ENCODE measurements at regions not wholly inside any gene's neighbourhood (a gene's known extent, or its start where the extent isn't known, plus 50 kb on each side); places are given as distances from the start of the nearest gene placed in this dataset.

- ChIA-PET CTCF (no interaction called here), POLR2A (no interaction called here)
Measured at GRCh38 chr2:149789549-149789948, 202.0 kb upstream of the MMADHC start.

GRCh38 chr2:149787206-149787605 lies 199.6 kb upstream of the MMADHC start:
- no peak for DNase-seq
- peaks cover 0 to 3% (median 0%) of the 10 kb centered on the region in 5 experiments for H3K9me3 ChIP-seq (ENCODE audit: control extremely low read depth in 1 of 5, control insufficient read depth in 4 of 5, insufficient read depth in 2 of 5, low read depth in 1 of 5, low read length in 4 of 5)
- H3K27me3 ChIP-seq (replicated peaks in 2 of 5; ENCODE audit: control insufficient read depth in 4 of 5, insufficient read depth in 5 of 5, low read length in 4 of 5), result no peaks in the 10 kb centered on the region
- 89% methylated on average over 1 of the region's 1 CpG for WGBS (ENCODE audit: insufficient coverage)
- no peak overlapping the region for H3K27ac ChIP-seq (ENCODE audit: insufficient read depth in 1 of 2, low read depth in 1 of 2, low read length in 2 of 2, poor library complexity in 1 of 2, severe bottlenecking in 2 of 2)
- H3K4me1 ChIP-seq (ENCODE audit: control extremely low read depth in 1 of 4, control insufficient read depth in 4 of 4, insufficient read depth in 4 of 4, low read length in 3 of 4), result no peaks in the 10 kb centered on the region
- ChIA-PET CTCF (no interaction called here), POLR2A (no interaction called here)
- H3K36me3 ChIP-seq (ENCODE audit: control insufficient read depth in 4 of 4, insufficient read depth in 4 of 4, low read length in 3 of 4), result no peaks in the 10 kb centered on the region
- no peak overlapping the region for H3K4me3 ChIP-seq (ENCODE audit: control insufficient read depth in 1 of 7, extremely low read depth in 1 of 7, insufficient read depth in 4 of 7, low read depth in 2 of 7, low read length in 6 of 7)

More at GRCh38 chr2:149789549-149789948, 202.0 kb upstream of the MMADHC start:
- no peaks in the 10 kb centered on the region for H3K27me3 ChIP-seq (replicated peaks in 2 of 5; ENCODE audit: control insufficient read depth in 4 of 5, insufficient read depth in 5 of 5, low read length in 4 of 5)
- H3K36me3 ChIP-seq (ENCODE audit: control insufficient read depth in 4 of 4, insufficient read depth in 4 of 4, low read length in 3 of 4), result no peaks in the 10 kb centered on the region
- H3K27ac ChIP-seq (ENCODE audit: insufficient read depth in 1 of 2, low read depth in 1 of 2, low read length in 2 of 2, poor library complexity in 1 of 2, severe bottlenecking in 2 of 2), result no peak overlapping the region
- no peak overlapping the region for H3K4me3 ChIP-seq (ENCODE audit: control insufficient read depth in 1 of 7, extremely low read depth in 1 of 7, insufficient read depth in 4 of 7, low read depth in 2 of 7, low read length in 6 of 7)
- WGBS (ENCODE audit: insufficient coverage), result 100% methylated on average over 2 of the region's 3 CpGs
- H3K4me1 ChIP-seq (ENCODE audit: control extremely low read depth in 1 of 4, control insufficient read depth in 4 of 4, insufficient read depth in 4 of 4, low read length in 3 of 4), result no peaks in the 10 kb centered on the region
- peaks cover 0 to 3% (median 0%) of the 10 kb centered on the region in 5 experiments for H3K9me3 ChIP-seq (ENCODE audit: control extremely low read depth in 1 of 5, control insufficient read depth in 4 of 5, insufficient read depth in 2 of 5, low read depth in 1 of 5, low read length in 4 of 5)
- no peak for DNase-seq

- no peak overlapping the region for H3K4me3 ChIP-seq (ENCODE audit: control insufficient read depth in 1 of 7, extremely low read depth in 1 of 7, insufficient read depth in 4 of 7, low read depth in 2 of 7, low read length in 6 of 7)
- no peak overlapping the region for H3K27ac ChIP-seq (ENCODE audit: insufficient read depth in 1 of 2, low read depth in 1 of 2, low read length in 2 of 2, poor library complexity in 1 of 2, severe bottlenecking in 2 of 2)
- DNase-seq, result no peak
- no peaks in the 10 kb centered on the region for H3K36me3 ChIP-seq (ENCODE audit: control insufficient read depth in 4 of 4, insufficient read depth in 4 of 4, low read length in 3 of 4)
- ChIA-PET CTCF (no interaction called here), POLR2A (no interaction called here)
- H3K27me3 ChIP-seq (replicated peaks in 2 of 5; ENCODE audit: control insufficient read depth in 4 of 5, insufficient read depth in 5 of 5, low read length in 4 of 5), result peaks cover 0 to 2% (median 0%) of the 10 kb centered on the region in 5 experiments
- peaks cover 0 to 3% (median 0%) of the 10 kb centered on the region in 5 experiments for H3K9me3 ChIP-seq (ENCODE audit: control extremely low read depth in 1 of 5, control insufficient read depth in 4 of 5, insufficient read depth in 2 of 5, low read depth in 1 of 5, low read length in 4 of 5)
- 100% methylated on average over 1 of the region's 1 CpG for WGBS (ENCODE audit: insufficient coverage)
- no peaks in the 10 kb centered on the region for H3K4me1 ChIP-seq (ENCODE audit: control extremely low read depth in 1 of 4, control insufficient read depth in 4 of 4, insufficient read depth in 4 of 4, low read length in 3 of 4)
Measured at GRCh38 chr2:149783284-149783683, 195.7 kb upstream of the MMADHC start.

GRCh38 chr2:149782572-149782971 lies 195.0 kb upstream of the MMADHC start:
- ChIA-PET CTCF (no interaction called here), POLR2A (no interaction called here)
- H3K27ac ChIP-seq (ENCODE audit: insufficient read depth in 1 of 2, low read depth in 1 of 2, low read length in 2 of 2, poor library complexity in 1 of 2, severe bottlenecking in 2 of 2), result no peak overlapping the region
- DNase-seq, result no peak
- no peaks in the 10 kb centered on the region for H3K4me1 ChIP-seq (ENCODE audit: control extremely low read depth in 1 of 4, control insufficient read depth in 4 of 4, insufficient read depth in 4 of 4, low read length in 3 of 4)
- H3K4me3 ChIP-seq (ENCODE audit: control insufficient read depth in 1 of 7, extremely low read depth in 1 of 7, insufficient read depth in 4 of 7, low read depth in 2 of 7, low read length in 6 of 7), result no peak overlapping the region
- H3K36me3 ChIP-seq (ENCODE audit: control insufficient read depth in 4 of 4, insufficient read depth in 4 of 4, low read length in 3 of 4), result no peaks in the 10 kb centered on the region
- H3K9me3 ChIP-seq (ENCODE audit: control extremely low read depth in 1 of 5, control insufficient read depth in 4 of 5, insufficient read depth in 2 of 5, low read depth in 1 of 5, low read length in 4 of 5), result peaks cover 0 to under 1% (median 0%) of the 10 kb centered on the region in 5 experiments
- 100% methylated on average over 1 of the region's 1 CpG for WGBS (ENCODE audit: insufficient coverage)
- peaks cover 0 to 2% (median 0%) of the 10 kb centered on the region in 5 experiments for H3K27me3 ChIP-seq (replicated peaks in 2 of 5; ENCODE audit: control insufficient read depth in 4 of 5, insufficient read depth in 5 of 5, low read length in 4 of 5)

- H3K4me3 ChIP-seq (ENCODE audit: control insufficient read depth in 1 of 7, extremely low read depth in 1 of 7, insufficient read depth in 4 of 7, low read depth in 2 of 7, low read length in 6 of 7), result no peak overlapping the region
- H3K27ac ChIP-seq (ENCODE audit: insufficient read depth in 1 of 2, low read depth in 1 of 2, low read length in 2 of 2, poor library complexity in 1 of 2, severe bottlenecking in 2 of 2), result no peak overlapping the region
- CTCF ChIA-PET, result no interaction called here
- WGBS (ENCODE audit: insufficient coverage), result 89% methylated on average over 1 of the region's 1 CpG
- H3K9me3 ChIP-seq (ENCODE audit: control extremely low read depth in 1 of 5, control insufficient read depth in 4 of 5, insufficient read depth in 2 of 5, low read depth in 1 of 5, low read length in 4 of 5), result no peaks in the 10 kb centered on the region
- POLR2A ChIA-PET, result no interaction called here
- no peaks in the 10 kb centered on the region for H3K4me1 ChIP-seq (ENCODE audit: control extremely low read depth in 1 of 4, control insufficient read depth in 4 of 4, insufficient read depth in 4 of 4, low read length in 3 of 4)
- H3K36me3 ChIP-seq (ENCODE audit: control insufficient read depth in 4 of 4, insufficient read depth in 4 of 4, low read length in 3 of 4), result no peaks in the 10 kb centered on the region
- no peak for DNase-seq
- H3K27me3 ChIP-seq (replicated peaks in 2 of 5; ENCODE audit: control insufficient read depth in 4 of 5, insufficient read depth in 5 of 5, low read length in 4 of 5), result peaks cover 0 to 2% (median 0%) of the 10 kb centered on the region in 5 experiments
Measured at GRCh38 chr2:149781263-149781808, 193.8 kb upstream of the MMADHC start.

GRCh38 chr2:149773006-149773405 lies 185.4 kb upstream of the MMADHC start:
- Histone ChIP-seq H3K36me3 (ENCODE audit: control insufficient read depth in 4 of 4, insufficient read depth in 4 of 4, low read length in 3 of 4) (no peaks in the 10 kb centered on the region), H3K27ac (ENCODE audit: insufficient read depth in 1 of 2, low read depth in 1 of 2, low read length in 2 of 2, poor library complexity in 1 of 2, severe bottlenecking in 2 of 2) (no peak overlapping the region), H3K4me1 (ENCODE audit: control extremely low read depth in 1 of 4, control insufficient read depth in 4 of 4, insufficient read depth in 4 of 4, low read length in 3 of 4) (no peaks in the 10 kb centered on the region), H3K4me3 (ENCODE audit: control insufficient read depth in 1 of 7, extremely low read depth in 1 of 7, insufficient read depth in 4 of 7, low read depth in 2 of 7, low read length in 6 of 7) (no peak overlapping the region), H3K9me3 (ENCODE audit: control extremely low read depth in 1 of 5, control insufficient read depth in 4 of 5, insufficient read depth in 2 of 5, low read depth in 1 of 5, low read length in 4 of 5) (no peaks in the 10 kb centered on the region), H3K27me3 (replicated peaks in 2 of 5; ENCODE audit: control insufficient read depth in 4 of 5, insufficient read depth in 5 of 5, low read length in 4 of 5) (no peaks in the 10 kb centered on the region)
- ChIA-PET CTCF (no interaction called here), POLR2A (no interaction called here)
- WGBS (ENCODE audit: insufficient coverage), result no CpG with 5 or more reads among the region's 1 CpG
- no peak for DNase-seq

GRCh38 chr2:149768320-149768799 lies 180.8 kb upstream of the MMADHC start:
- Histone ChIP-seq H3K27ac (ENCODE audit: insufficient read depth in 1 of 2, low read depth in 1 of 2, low read length in 2 of 2, poor library complexity in 1 of 2, severe bottlenecking in 2 of 2) (no peak overlapping the region), H3K9me3 (ENCODE audit: control extremely low read depth in 1 of 5, control insufficient read depth in 4 of 5, insufficient read depth in 2 of 5, low read depth in 1 of 5, low read length in 4 of 5) (no peaks in the 10 kb centered on the region), H3K27me3 (replicated peaks in 2 of 5; ENCODE audit: control insufficient read depth in 4 of 5, insufficient read depth in 5 of 5, low read length in 4 of 5) (no peaks in the 10 kb centered on the region), H3K4me1 (ENCODE audit: control extremely low read depth in 1 of 4, control insufficient read depth in 4 of 4, insufficient read depth in 4 of 4, low read length in 3 of 4) (no peaks in the 10 kb centered on the region), H3K4me3 (ENCODE audit: control insufficient read depth in 1 of 7, extremely low read depth in 1 of 7, insufficient read depth in 4 of 7, low read depth in 2 of 7, low read length in 6 of 7) (no peak overlapping the region), H3K36me3 (ENCODE audit: control insufficient read depth in 4 of 4, insufficient read depth in 4 of 4, low read length in 3 of 4) (no peaks in the 10 kb centered on the region)
- ChIA-PET CTCF (no interaction called here), POLR2A (no interaction called here)
- DNase-seq, result no peak
- no CpG with 5 or more reads among the region's 1 CpG for WGBS (ENCODE audit: insufficient coverage)

Data from common myeloid progenitor, CD34-positive (primary cell).